Mucosa of stomach (tissue), 1 donor: ENCODE measurements at regions not wholly inside any gene's neighbourhood (a gene's known extent, or its start where the extent isn't known, plus 50 kb on each side); places are given as distances from the start of the nearest gene placed in this dataset.

Experiments
- H3K27me3 ChIP-seq: one replicate; pipeline ENCODE4 v1.7.0; 2013; ENCODE audit warnings: mild to moderate bottlenecking, low read length; ENCODE audit not compliant: control insufficient read depth, insufficient read depth
- H3K36me3 ChIP-seq: one replicate; pipeline ENCODE4 v1.7.0; 2013; ENCODE audit warnings: low read length; ENCODE audit not compliant: control insufficient read depth, insufficient read depth
- H3K4me1 ChIP-seq: one replicate; pipeline ENCODE4 v1.7.0; 2013; ENCODE audit warnings: mild to moderate bottlenecking, low read length; ENCODE audit not compliant: control insufficient read depth, insufficient read depth
- H3K4me3 ChIP-seq: one replicate; pipeline ENCODE4 v1.7.0; 2013; ENCODE audit warnings: low read length
- H3K9ac ChIP-seq: one replicate; pipeline ENCODE4 v1.7.0; 2013; ENCODE audit warnings: mild to moderate bottlenecking, low read length, moderate library complexity
- H3K9me3 ChIP-seq: one replicate; pipeline ENCODE4 v1.7.0; 2013; ENCODE audit warnings: mild to moderate bottlenecking, low read length, moderate library complexity; ENCODE audit not compliant: control insufficient read depth
- donor health status: Pancreatic carcinoma.

DNA sequence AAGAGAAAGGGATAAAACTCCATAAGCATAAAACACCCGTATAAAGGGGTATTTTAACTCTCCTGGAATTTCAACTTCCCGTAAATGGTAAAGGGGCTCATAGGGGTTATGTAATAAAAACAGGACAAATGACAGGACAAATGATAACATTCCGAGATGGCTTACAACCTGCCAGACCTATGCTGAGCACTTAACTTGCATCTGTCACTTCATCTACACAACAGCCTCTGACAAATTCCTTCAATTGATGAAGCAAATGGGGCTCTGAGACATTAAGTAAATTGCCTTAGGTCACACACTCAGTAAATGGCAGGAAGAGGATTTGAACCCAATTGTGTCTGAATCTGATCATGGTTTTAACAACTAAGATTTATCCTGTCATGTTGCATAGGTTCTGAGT is 327.6 kb upstream of the SNX7 start:
- H3K4me3 ChIP-seq = no peak overlapping the region
- no peaks in the 10 kb centered on the region for H3K9me3 ChIP-seq
- no peak overlapping the region for H3K9ac ChIP-seq
- no peaks in the 10 kb centered on the region for H3K27me3 ChIP-seq
- H3K36me3 ChIP-seq = no peaks in the 10 kb centered on the region
- H3K4me1 ChIP-seq = no peaks in the 10 kb centered on the region

DNA sequence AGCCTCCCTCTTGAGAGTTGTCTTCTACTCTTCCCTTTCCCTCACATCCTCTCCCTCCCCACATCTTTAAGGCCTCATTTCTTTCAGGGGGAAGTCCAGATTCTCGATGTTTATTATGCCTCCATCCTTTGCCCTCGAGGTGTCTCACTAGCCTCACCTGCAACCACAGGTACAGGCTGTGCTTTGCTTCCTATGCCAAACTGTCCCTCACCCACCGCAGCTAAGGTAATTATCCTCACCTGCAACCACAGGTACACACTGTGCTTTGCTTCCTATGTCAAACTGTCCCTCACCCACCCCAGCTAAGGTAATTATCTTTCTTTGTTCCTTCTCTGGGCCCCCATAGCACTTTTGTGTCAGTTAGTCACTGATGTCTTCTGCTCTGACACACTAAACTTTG is 328.1 kb upstream of the SNX7 start:
- no peaks in the 10 kb centered on the region for H3K9me3 ChIP-seq
- no peak overlapping the region for H3K4me3 ChIP-seq
- no peaks in the 10 kb centered on the region for H3K36me3 ChIP-seq
- H3K9ac ChIP-seq = no peak overlapping the region
- H3K27me3 ChIP-seq = no peaks in the 10 kb centered on the region
- no peaks in the 10 kb centered on the region for H3K4me1 ChIP-seq

DNA sequence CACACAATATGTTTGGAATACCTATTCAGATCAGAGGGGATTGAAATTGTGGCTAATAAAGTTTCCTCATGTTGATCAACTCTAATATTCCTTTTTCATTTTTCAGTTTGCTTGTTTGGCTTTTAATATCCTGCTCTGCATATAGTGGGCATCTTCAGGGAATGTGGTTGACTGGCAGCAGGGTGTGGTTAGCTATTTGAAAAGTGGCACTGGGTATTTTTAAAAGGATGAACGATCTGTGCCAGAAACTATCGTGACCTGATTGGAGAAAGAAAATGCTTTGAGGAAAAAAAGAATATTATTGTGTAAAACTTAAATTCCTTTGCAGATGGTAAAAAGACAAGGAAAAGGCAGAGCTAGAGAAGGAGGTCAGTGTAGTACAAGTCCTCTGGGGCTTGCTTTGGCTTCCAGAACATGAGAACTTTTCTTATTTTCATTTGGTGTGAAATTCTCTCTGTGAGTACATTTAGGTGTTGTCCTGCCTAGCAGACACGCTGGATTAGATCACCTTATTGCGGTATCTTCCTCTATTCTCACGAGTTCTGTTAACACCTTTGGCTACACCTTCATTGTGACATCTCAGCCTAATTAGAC is 329.7 kb upstream of the SNX7 start:
- Histone ChIP-seq H3K36me3 (no peaks in the 10 kb centered on the region), H3K4me1 (no peaks in the 10 kb centered on the region), H3K9ac (no peak overlapping the region), H3K4me3 (no peak overlapping the region), H3K9me3 (no peaks in the 10 kb centered on the region), H3K27me3 (no peaks in the 10 kb centered on the region)

DNA sequence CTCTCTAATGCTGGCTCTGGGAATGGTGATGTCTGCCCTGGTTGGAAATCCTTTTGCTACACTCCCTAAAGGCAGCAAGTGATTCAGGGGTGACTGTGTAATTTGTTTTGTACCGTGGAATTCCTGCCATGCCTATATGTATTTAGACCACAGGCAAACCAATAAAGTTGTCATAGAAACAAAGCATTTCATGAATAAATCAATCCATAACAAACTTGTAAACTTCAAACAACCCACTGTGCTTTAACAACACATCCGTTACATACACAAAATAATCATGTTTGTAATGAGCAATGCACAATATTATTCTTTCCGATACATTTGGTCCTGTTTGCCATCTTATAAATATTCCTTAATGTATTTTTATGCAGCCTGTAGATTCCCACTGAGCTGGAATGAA is 330.3 kb upstream of the SNX7 start:
- H3K36me3 ChIP-seq = no peaks in the 10 kb centered on the region
- H3K27me3 ChIP-seq = no peaks in the 10 kb centered on the region
- no peaks in the 10 kb centered on the region for H3K4me1 ChIP-seq
- H3K4me3 ChIP-seq = no peak overlapping the region
- H3K9me3 ChIP-seq = no peaks in the 10 kb centered on the region
- no peak overlapping the region for H3K9ac ChIP-seq

DNA sequence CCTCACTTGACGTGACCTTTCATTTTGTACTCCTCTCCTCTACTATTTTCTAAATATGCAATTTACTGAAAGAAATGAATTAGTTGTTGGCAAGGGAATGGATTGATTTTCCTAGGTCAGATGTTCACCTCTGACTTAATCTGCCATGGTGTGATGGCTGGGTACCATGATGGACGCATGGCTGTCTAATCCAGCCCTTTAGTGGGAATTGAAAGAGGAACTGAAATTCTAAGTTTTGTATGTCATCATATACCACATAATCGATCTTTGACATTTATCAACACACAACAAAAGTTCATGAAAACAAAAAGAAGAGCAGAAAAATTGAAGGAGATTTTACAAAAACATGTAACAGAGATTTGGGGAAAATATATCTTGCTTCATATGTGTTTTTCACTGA is 331.3 kb upstream of the SNX7 start:
- Histone ChIP-seq H3K4me1 (no peaks in the 10 kb centered on the region), H3K4me3 (no peak overlapping the region), H3K9ac (no peak overlapping the region), H3K27me3 (no peaks in the 10 kb centered on the region), H3K9me3 (no peaks in the 10 kb centered on the region), H3K36me3 (no peaks in the 10 kb centered on the region)

DNA sequence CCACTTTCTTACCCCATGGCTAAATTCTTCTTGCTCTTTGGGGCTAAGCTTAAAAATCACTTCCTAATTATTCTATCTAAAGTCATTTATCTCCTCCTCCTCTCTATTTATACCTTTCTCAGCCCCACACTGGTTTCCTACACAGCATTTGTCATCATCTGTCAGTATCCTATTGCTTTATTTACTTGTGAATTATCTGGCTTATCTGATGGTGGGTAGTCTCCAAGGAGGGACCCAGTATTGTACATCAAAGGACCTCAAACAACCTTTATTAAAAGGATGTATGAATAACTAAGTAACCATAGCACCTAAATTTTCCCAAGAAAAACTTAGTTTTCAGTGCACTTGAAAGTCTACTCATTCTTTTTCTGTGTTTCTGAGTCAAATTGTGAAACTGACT is 332.7 kb upstream of the SNX7 start:
- Histone ChIP-seq H3K27me3 (no peaks in the 10 kb centered on the region), H3K9ac (no peak overlapping the region), H3K36me3 (no peaks in the 10 kb centered on the region), H3K4me3 (no peak overlapping the region), H3K9me3 (no peaks in the 10 kb centered on the region), H3K4me1 (peaks cover 6% of the 10 kb centered on the region)

DNA sequence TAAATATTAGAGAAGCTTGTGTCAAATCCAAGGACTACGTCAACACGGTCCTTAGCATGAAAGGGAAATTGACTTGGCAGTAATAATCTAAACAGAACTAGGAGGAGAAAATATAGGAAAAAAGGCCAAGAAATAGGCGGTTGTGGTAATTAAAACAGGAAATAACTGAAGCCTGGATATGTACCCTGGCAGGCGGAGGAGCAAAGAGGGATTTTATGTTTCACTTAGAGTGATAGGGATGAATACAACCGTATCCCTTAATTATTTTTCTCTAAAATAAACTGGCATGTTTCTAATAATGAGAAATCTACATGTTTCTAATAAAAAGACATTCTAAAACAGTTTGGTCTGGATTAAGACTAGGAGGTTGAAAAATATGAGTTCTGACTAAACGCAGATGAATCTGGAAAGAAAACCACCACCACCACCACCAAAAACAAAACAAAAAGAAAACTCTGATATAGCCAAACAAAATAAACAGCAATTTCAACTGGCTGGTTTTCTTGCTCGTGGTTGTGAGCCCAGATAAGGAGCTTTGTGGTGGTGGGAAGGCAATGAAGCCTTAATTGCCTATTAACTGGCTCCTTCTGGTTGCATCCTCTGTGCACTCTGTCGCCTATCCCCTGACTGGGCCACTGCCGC is 334.2 kb upstream of the SNX7 start:
- Histone ChIP-seq H3K36me3 (no peaks in the 10 kb centered on the region), H3K9me3 (no peaks in the 10 kb centered on the region), H3K9ac (no peak overlapping the region), H3K4me3 (no peak overlapping the region), H3K4me1 (peaks cover 17% of the 10 kb centered on the region), H3K27me3 (no peaks in the 10 kb centered on the region)

DNA sequence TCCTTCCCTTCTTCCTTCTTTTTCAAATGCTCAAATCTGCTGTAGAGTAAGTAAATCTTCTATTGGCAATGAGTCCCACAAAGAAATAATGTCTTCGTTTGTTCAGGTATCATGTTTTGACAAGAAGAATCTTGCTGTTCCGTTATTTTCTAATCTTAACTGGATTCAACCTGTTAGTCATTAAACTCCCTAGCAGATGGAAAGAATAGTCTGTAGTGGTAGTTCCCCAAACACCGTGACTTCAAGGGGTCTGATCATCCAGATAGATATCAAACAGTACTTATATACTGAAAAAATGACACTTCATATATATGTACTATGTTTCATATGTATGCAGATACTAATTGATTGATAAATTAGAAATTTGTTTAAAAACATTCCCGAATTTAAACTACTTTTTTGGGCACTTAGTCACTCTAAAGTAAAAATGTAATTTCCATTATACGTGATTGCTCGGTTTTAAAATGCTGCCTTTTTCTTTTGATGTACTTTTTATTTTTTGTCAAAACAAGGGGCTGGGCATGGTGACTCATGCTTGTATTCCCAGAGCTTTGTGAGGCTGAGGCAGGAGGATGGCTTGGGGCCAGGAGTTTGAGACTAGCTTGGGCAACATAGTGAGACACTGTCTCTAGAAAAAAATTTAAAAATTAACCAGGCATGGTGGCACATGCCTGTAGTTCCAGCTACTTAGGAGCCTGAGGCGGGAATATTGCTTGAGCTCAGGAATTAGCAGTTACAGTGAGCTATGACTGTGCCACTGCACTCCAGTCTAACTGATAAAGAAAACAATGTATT is 335.7 kb upstream of the SNX7 start:
- peaks cover 22% of the 10 kb centered on the region for H3K4me1 ChIP-seq

DNA sequence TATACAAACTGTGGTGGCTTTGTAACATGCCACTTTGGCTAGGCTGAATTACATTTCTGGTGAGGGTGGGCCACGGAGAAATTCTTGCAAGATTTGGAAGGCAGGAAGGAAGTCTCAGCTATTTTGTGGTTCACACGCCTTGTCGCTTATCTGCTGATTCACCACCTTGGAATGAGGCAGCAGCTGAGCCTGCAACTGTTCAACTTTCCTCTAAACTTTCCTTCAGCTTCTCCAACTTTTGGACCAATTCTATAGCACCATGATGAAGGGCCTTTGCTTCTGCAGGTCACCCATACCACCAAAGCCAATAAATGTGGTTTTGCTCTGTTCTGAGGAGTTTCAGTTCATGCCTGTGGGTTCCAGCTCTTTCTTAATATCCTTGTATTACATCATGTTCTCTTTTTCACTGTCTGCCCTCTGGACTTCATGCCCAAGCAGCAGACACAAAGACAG is 337.6 kb upstream of the SNX7 start:
- Histone ChIP-seq H3K36me3 (no peaks in the 10 kb centered on the region), H3K27me3 (no peaks in the 10 kb centered on the region), H3K4me1 (peaks cover 22% of the 10 kb centered on the region), H3K4me3 (no peak overlapping the region), H3K9me3 (no peaks in the 10 kb centered on the region), H3K9ac (no peak overlapping the region)

More for the DNA sequence above, 335.7 kb upstream of the SNX7 start:
- H3K36me3 ChIP-seq = no peaks in the 10 kb centered on the region
- H3K4me3 ChIP-seq = no peak overlapping the region
- H3K9ac ChIP-seq = no peak overlapping the region
- H3K9me3 ChIP-seq = no peaks in the 10 kb centered on the region
- no peaks in the 10 kb centered on the region for H3K27me3 ChIP-seq

DNA sequence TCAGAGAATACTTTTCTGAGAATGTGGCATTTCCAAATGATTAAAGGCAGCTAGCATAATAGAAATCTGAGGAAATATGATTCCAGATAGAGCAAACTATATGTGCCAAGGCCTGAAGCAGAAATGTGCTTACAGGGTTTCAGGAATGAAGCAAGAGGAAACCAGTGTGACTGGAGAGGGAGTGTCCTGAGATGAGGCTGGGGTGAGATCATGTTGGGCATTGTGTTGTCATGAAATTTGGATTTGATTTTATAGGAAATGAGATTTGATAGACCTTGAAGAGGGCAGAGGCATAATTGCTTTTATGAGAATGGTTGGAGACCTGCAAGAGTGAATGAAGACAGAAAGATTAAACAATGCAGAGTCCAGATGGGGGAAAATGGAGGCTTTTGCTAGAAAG is 338.1 kb upstream of the SNX7 start:
- Histone ChIP-seq H3K4me3 (no peak overlapping the region), H3K9ac (no peak overlapping the region), H3K9me3 (no peaks in the 10 kb centered on the region), H3K27me3 (no peaks in the 10 kb centered on the region), H3K4me1 (peaks cover 22% of the 10 kb centered on the region), H3K36me3 (no peaks in the 10 kb centered on the region)

DNA sequence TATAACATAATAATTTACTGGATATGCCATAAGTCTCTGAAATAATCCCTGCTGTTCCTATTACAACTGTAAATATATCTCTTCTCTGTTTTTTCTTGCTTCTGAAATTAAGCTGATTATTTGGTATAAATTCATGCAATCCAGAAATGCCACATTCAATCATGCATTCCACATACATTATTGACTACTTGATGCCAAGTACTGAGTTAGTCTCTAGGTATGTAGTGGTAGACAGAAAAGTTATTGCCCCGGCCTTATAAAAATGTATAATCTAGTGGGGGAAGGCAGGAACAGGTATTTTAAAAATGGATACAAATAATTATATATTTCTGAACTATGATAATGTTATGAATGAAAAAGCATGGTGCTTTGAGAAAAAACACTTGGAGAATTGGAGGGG is 338.6 kb upstream of the SNX7 start:
- Histone ChIP-seq H3K4me3 (no peak overlapping the region), H3K36me3 (no peaks in the 10 kb centered on the region), H3K9me3 (no peaks in the 10 kb centered on the region), H3K27me3 (no peaks in the 10 kb centered on the region), H3K9ac (no peak overlapping the region), H3K4me1 (peaks cover 22% of the 10 kb centered on the region)

DNA sequence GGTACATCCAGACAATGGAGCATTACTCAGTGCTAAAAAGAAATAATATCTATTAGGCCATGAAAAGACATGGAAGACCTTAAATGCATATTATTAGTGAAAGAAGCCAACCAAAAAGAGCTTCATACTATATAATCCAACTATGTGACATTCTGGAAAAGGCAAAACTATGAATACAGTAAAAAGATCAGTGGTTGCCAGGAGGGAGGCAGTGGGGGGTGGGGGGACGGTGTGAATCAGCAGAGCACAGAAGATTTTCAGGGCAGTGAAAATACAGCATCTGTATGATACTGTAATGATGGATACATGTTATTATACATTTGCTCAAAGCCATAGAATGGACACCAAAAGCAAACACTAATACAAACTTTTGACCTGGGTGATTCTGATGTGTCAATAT is 339.4 kb upstream of the SNX7 start:
- Histone ChIP-seq H3K4me3 (no peak overlapping the region), H3K9ac (no peak overlapping the region), H3K9me3 (no peaks in the 10 kb centered on the region), H3K27me3 (no peaks in the 10 kb centered on the region), H3K4me1 (peaks cover 22% of the 10 kb centered on the region), H3K36me3 (no peaks in the 10 kb centered on the region)
